Naive thymus-derived CD4-positive, alpha-beta T cell (primary cell): ENCODE measurements at regions not wholly inside any gene's neighbourhood (a gene's known extent, or its start where the extent isn't known, plus 50 kb on each side); places are given as distances from the start of the nearest gene placed in this dataset.

Experiments used
- ATAC-seq: fragments of 150-1000 bp; cut with Tn5 transposase; 2 replicates; pipeline ENCODE4 v1.10.0; 2021; ENCODE audit warnings: mild to moderate bottlenecking, moderate library complexity
- CTCF ChIA-PET: fragments of 350-600 bp; sonication (Branson Sonifier 250); formaldehyde crosslinking; loops from one replicate; lab custom pipeline; 2021; ENCODE audit warnings: antibody characterized with exemption; lab: Charles Lee
- POLR2A ChIA-PET: fragments of 350-600 bp; sonication (Branson Sonifier 250); formaldehyde crosslinking; loops from one replicate; lab custom pipeline; 2021; ENCODE audit warnings: antibody characterized with exemption, inconsistent platforms; lab: Charles Lee
- DNase-seq, 9 donors: peaks; one replicate each; pipeline versions ENCODE4 v3.0.0 to v3.0.0-alpha.2; 2020 to 2022; ENCODE audit warnings: mixed read lengths in 1 of 9
- H3K27ac ChIP-seq: one replicate; pipeline ENCODE4 v1.7.0; 2013; ENCODE audit warnings: mild to moderate bottlenecking, low read depth, low read length, moderate library complexity
- H3K27me3 ChIP-seq, 2 donors: one replicate each; pipeline ENCODE4 v1.7.0; 2013; ENCODE audit warnings: low read length in 2 of 2, mild to moderate bottlenecking in 2 of 2, moderate library complexity in 2 of 2; ENCODE audit not compliant: control insufficient read depth in 2 of 2, insufficient read depth in 2 of 2
- H3K36me3 ChIP-seq, 3 experiments: 1 replicate in 2 of 3; 2 replicates in 1 of 3; pipeline ENCODE4 v1.7.0; 2013; ENCODE audit warnings: low read length in 3 of 3, mild to moderate bottlenecking in 3 of 3, moderate library complexity in 1 of 3; ENCODE audit not compliant: insufficient read depth in 3 of 3, control insufficient read depth in 2 of 3
- H3K4me1 ChIP-seq, 2 donors: one replicate each; pipeline ENCODE4 v1.7.0; 2013; ENCODE audit warnings: low read length in 2 of 2, mild to moderate bottlenecking in 2 of 2, moderate library complexity in 1 of 2; ENCODE audit not compliant: control insufficient read depth in 2 of 2, insufficient read depth in 2 of 2
- H3K4me3 ChIP-seq: 2 replicates; pipeline ENCODE4 v1.7.0; 2013; ENCODE audit warnings: mild to moderate bottlenecking, low read length
- H3K9me3 ChIP-seq, 3 experiments: 1 replicate in 2 of 3; 2 replicates in 1 of 3; pipeline ENCODE4 v1.7.0; 2013; ENCODE audit warnings: low read length in 3 of 3; ENCODE audit not compliant: control insufficient read depth in 2 of 3
- H3K27ac Mint-ChIP-seq, 9 donors: one replicate each; pipeline ENCODE4 v1.8.0; 2020 to 2022; ENCODE audit warnings: mixed read lengths in 9 of 9, mild to moderate bottlenecking in 8 of 9, moderate library complexity in 5 of 9, inconsistent platforms in 2 of 9
- H3K27me3 Mint-ChIP-seq, 5 donors: one replicate each; pipeline ENCODE4 v1.8.0; 2021 to 2022; ENCODE audit warnings: mixed read lengths in 5 of 5, mild to moderate bottlenecking in 1 of 5
- H3K36me3 Mint-ChIP-seq, 5 donors: one replicate each; pipeline ENCODE4 v1.8.0; 2020 to 2022; ENCODE audit warnings: mixed read lengths in 5 of 5, mild to moderate bottlenecking in 3 of 5, inconsistent platforms in 1 of 5
- H3K4me1 Mint-ChIP-seq, 7 donors: one replicate each; pipeline ENCODE4 v1.8.0; 2020 to 2022; ENCODE audit warnings: mixed read lengths in 7 of 7, mild to moderate bottlenecking in 3 of 7, inconsistent platforms in 1 of 7
- H3K4me3 Mint-ChIP-seq, 10 donors: one replicate each; pipeline ENCODE4 v1.8.0; 2020 to 2022; ENCODE audit warnings: mild to moderate bottlenecking in 10 of 10, mixed read lengths in 10 of 10, moderate library complexity in 6 of 10, inconsistent platforms in 2 of 10
- H3K9me3 Mint-ChIP-seq, 11 donors: one replicate each; pipeline ENCODE4 v1.8.0; 2020 to 2022; ENCODE audit warnings: mixed read lengths in 11 of 11, mild to moderate bottlenecking in 4 of 11, inconsistent platforms in 1 of 11, moderate library complexity in 1 of 11
- intact Hi-C, 2 donors: fragments of 100-400 bp; cut with micrococcal nuclease; formaldehyde crosslinking; loops; one replicate each; pipeline ENCODE4 v1.15.1; 2023

DNA sequence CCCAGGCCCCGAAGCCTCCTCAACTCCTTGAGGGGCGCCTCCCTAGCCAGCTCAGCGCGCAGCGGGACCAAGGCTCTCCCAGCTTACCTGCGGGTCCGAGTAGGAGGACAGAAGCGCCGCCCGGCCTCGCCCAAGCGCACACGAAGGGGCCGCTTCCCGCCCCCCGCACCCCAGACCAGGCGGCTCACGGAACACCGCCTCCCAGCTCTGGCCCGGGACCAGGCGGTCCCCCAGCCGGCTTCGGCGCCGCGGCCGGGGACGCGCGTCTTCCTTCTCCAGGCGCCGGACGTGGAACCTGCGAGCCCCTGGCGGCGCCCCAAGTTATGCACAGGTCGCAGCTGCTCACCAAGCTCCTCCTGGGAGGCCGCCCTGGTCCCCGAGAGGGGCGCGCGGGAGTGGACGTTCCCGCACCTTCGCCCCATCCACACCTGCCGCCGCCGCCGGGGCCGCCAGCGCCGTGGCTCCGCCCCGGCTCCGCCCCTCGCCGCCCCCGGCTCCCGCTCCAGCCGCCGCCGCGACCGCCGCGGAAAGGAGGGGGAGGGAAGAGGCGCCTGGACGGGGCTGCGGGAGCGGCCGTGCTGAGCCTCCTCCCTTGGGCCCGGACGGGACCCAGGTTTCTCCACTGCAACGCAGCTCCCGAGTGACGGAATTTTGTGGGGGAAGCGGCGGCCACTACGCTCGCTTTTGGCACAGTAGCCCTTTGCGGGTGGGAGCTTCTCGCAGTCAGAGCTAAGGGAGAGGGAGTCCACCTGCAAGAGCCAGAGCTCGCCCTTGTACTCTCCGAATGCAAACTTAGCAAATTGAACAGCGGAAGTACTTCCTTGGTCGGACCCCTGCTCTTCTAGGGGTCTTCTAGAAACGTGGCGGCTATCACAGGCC lies 77.5 kb upstream of the IFNE start:
- H3K27ac Mint-ChIP-seq: peak overlapping the region in 8 of 9 donors; percentile 34 to 80 (median 70)
- POLR2A ChIA-PET: interaction anchor here (0.8 to 2.1 kb wide), 6 partner anchors 9 to 222 kb away, joined by 3 to 22 read pairs (median 4); no protein-coding TSS in a partner anchor

DNA sequence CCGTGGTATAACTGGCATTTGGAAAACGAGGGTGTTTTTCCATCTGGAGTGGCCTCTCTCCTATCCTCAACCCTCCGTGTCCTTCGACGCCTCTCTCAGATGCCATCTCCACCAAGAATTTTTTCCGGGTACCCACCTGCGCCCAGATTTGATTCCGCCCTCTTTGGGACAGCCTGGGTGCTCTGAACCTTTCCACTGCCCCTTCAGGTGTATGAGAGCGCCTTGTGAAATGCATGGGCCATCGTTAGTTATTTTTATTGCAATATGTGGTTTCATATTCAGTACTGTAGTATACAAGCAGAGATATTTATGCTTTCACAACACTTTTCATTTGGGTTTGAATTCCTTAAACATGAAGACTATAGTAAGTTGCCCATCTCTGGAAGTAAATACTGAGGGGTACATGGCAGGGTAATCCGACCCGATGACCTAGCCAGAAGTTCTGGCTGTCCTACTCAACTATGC lies 78.2 kb upstream of the IFNE start:
- H3K4me1 ChIP-seq: peaks cover 0 to 24% of the 10 kb centered on the region in 2 donors
- ChIA-PET POLR2A (interaction anchor here (1.1 to 2.1 kb wide), 3 partner anchors 12 to 221 kb away, joined by 3 to 22 read pairs (median 5); no protein-coding TSS in a partner anchor), CTCF (interaction anchor here (0.5 to 1.9 kb wide), 4 partner anchors 10 to 234 kb away, joined by 3 to 4 read pairs (median 3); no protein-coding TSS in a partner anchor)
- Mint-ChIP-seq H3K4me3 (peak overlapping the region; percentile 70 to 96 (median 88)), H3K36me3 (no peaks in the 10 kb centered on the region), H3K4me1 (peaks cover 19 to 53% (median 34%) of the 10 kb centered on the region in 7 donors), H3K9me3 (no peaks in the 10 kb centered on the region), H3K27ac (peak overlapping the region in 8 of 9 donors; percentile 33 to 93 (median 76)), H3K27me3 (peaks cover 4 to 66% (median 34%) of the 10 kb centered on the region in 5 donors)
- peaks cover 9 to 31% of the 10 kb centered on the region in 2 donors for H3K27me3 ChIP-seq
- no peaks in the 10 kb centered on the region for H3K9me3 ChIP-seq
- H3K36me3 ChIP-seq: peaks cover 0 to 5% (median 0%) of the 10 kb centered on the region in 3 experiments
- ATAC-seq (no peak), DNase-seq (no peak)
- intact Hi-C loops: loop anchor here in 1 of 2 donors (5.0 kb wide), 1 partner anchor 233 kb away; no protein-coding TSS in a partner anchor
- no peak overlapping the region for H3K27ac ChIP-seq
- H3K4me3 ChIP-seq: peak overlapping the region; percentile 56

More for the DNA sequence above, 77.5 kb upstream of the IFNE start:
- Mint-ChIP-seq H3K4me1 (peaks cover 17 to 53% (median 28%) of the 10 kb centered on the region in 7 donors), H3K36me3 (no peaks in the 10 kb centered on the region), H3K27me3 (peaks cover 4 to 64% (median 41%) of the 10 kb centered on the region in 5 donors), H3K4me3 (peak overlapping the region; percentile 88 to 99 (median 96)), H3K9me3 (no peaks in the 10 kb centered on the region)
- ATAC-seq (peak; percentile 87), DNase-seq (peak; percentile 30 to 71 (median 53))
- H3K36me3 ChIP-seq: peaks cover 0 to 5% (median 0%) of the 10 kb centered on the region in 3 experiments
- peak overlapping the region; percentile 67 for H3K27ac ChIP-seq
- H3K9me3 ChIP-seq: no peaks in the 10 kb centered on the region
- intact Hi-C loops: loop anchor here (1.0 to 10.0 kb wide), 11 partner anchors 17 to 243 kb away; partner anchors contain the start of gene MTAP (in 1 of the 2)
- H3K4me3 ChIP-seq: peak overlapping the region; percentile 74
- H3K4me1 ChIP-seq: peaks cover 0 to 21% of the 10 kb centered on the region in 2 donors
- CTCF ChIA-PET: interaction anchor here (0.5 to 1.9 kb wide), 11 partner anchors 9 to 233 kb away, joined by 3 to 6 read pairs (median 3); no protein-coding TSS in a partner anchor
- peaks cover 9 to 31% of the 10 kb centered on the region in 2 donors for H3K27me3 ChIP-seq

DNA sequence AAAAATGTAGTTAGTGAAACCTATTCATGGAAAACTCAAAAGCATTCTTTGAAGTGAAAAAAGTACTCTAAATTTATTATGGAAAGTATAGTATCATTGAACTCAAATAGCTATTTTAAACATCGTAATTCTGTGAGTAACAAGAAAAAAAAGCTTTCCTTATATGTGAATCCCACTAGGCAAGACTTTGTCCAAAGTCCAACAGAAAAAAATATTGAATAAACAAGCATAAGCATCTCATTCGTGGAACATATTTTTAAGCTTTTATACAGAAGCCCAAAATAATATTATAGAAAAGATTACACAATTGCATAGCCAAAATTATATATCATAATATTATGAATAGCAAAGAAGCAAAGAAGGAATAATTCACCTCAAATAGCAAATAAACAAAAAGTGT lies 79.4 kb upstream of the IFNE start:
- CTCF ChIA-PET: interaction anchor here (1.0 to 1.4 kb wide), 2 partner anchors 10 to 13 kb away, joined by 3 to 4 read pairs; no protein-coding TSS in a partner anchor
- H3K27me3 ChIP-seq: peaks cover 3 to 24% of the 10 kb centered on the region in 2 donors
- POLR2A ChIA-PET: interaction anchor here (0.7 to 1.4 kb wide), 4 partner anchors 14 to 242 kb away, joined by 3 to 4 read pairs (median 3); no protein-coding TSS in a partner anchor
- no peak overlapping the region for H3K4me3 ChIP-seq
- Mint-ChIP-seq H3K4me1 (peaks cover 19 to 56% (median 36%) of the 10 kb centered on the region in 7 donors), H3K4me3 (no peak overlapping the region), H3K9me3 (no peaks in the 10 kb centered on the region), H3K27ac (no peak overlapping the region), H3K36me3 (no peaks in the 10 kb centered on the region), H3K27me3 (peaks cover 4 to 70% (median 26%) of the 10 kb centered on the region in 5 donors)
- no peak overlapping the region for H3K27ac ChIP-seq
- no peak for ATAC-seq
- H3K9me3 ChIP-seq: no peaks in the 10 kb centered on the region
- intact Hi-C loops: loop anchor here in 1 of 2 donors (1.0 to 5.0 kb wide), 2 partner anchors 8 to 234 kb away; no protein-coding TSS in a partner anchor
- no peak for DNase-seq
- peaks cover 0 to 25% of the 10 kb centered on the region in 2 donors for H3K4me1 ChIP-seq
- H3K36me3 ChIP-seq: peaks cover 0 to 5% (median 0%) of the 10 kb centered on the region in 3 experiments

DNA sequence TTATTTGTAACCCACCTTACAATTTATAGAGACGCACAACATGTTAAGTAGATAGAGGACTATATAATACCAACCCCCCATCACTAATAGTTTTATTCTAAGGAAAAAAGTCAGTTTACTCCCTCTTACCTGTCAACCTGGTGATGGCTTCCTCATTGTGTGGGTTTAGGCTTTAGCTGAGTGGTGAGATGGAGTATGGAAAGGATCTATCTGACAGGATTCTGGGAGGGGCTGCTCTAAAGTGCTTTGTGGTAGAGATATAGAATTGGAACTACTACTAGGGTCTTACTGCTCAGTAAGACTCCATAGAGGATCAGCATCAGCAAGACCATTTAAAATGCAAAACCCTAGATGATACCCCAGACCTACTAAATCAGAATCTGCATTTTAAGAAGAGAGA lies 82.1 kb upstream of the IFNE start:
- H3K4me1 Mint-ChIP-seq: peaks cover 9 to 37% (median 28%) of the 10 kb centered on the region in 7 donors
- ATAC-seq (no peak), DNase-seq (no peak)
- Histone ChIP-seq H3K27me3 (no peaks in the 10 kb centered on the region), H3K9me3 (no peaks in the 10 kb centered on the region), H3K4me3 (no peak overlapping the region), H3K4me1 (peaks cover 0 to 21% of the 10 kb centered on the region in 2 donors), H3K36me3 (peaks cover 0 to 3% (median 0%) of the 10 kb centered on the region in 3 experiments), H3K27ac (no peak overlapping the region)
- POLR2A ChIA-PET: no interaction called here
- peaks cover 0 to 66% (median 4%) of the 10 kb centered on the region in 5 donors for H3K27me3 Mint-ChIP-seq
- H3K4me3 Mint-ChIP-seq: peak overlapping the region in 3 of 10 donors; percentile 26 to 41 (median 41)
- H3K36me3 Mint-ChIP-seq: no peaks in the 10 kb centered on the region
- CTCF ChIA-PET: interaction anchor here (0.6 kb wide), 1 partner anchor 90 kb away, joined by 3 read pairs; no protein-coding TSS in a partner anchor
- H3K9me3 Mint-ChIP-seq: no peaks in the 10 kb centered on the region
- H3K27ac Mint-ChIP-seq: peak overlapping the region in 3 of 9 donors; percentile 0 to 53 (median 11)
- intact Hi-C loops: loop anchor here in 1 of 2 donors (1.0 to 5.0 kb wide), 2 partner anchors 12 to 237 kb away; no protein-coding TSS in a partner anchor

DNA sequence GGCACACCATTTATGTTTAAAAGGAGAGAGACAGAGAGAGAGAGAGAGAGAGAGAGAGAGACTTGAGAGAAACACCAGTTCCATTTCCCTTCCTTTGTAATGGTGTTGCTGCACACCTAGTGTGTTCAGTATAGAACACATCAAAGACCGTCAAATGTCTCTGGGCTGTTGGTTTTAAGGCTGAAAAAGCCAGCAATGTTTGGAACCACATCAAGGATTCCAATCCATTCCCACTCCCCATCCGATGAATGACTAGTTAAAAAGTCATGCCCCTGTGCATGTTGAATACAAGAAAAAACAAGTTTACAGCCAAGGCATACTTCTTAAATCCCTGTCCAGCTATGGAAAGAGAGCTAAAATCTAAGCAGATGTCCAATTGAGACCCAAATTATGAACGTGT lies 83.0 kb upstream of the IFNE start:
- no peaks in the 10 kb centered on the region for H3K36me3 ChIP-seq
- Mint-ChIP-seq H3K36me3 (no peaks in the 10 kb centered on the region), H3K27me3 (peaks cover 0 to 64% (median 3%) of the 10 kb centered on the region in 5 donors), H3K4me1 (peaks cover 6 to 34% (median 25%) of the 10 kb centered on the region in 7 donors), H3K27ac (peak overlapping the region in 1 of 9 donors; percentile 18), H3K4me3 (peak overlapping the region in 1 of 10 donors; percentile 41), H3K9me3 (no peaks in the 10 kb centered on the region)
- no peaks in the 10 kb centered on the region for H3K27me3 ChIP-seq
- H3K4me3 ChIP-seq: no peak overlapping the region
- POLR2A ChIA-PET: no interaction called here
- intact Hi-C loops: no loop called here
- peaks cover 0 to 18% of the 10 kb centered on the region in 2 donors for H3K4me1 ChIP-seq
- CTCF ChIA-PET: interaction anchor here (1.1 kb wide), 1 partner anchor 100 kb away, joined by 4 read pairs; no protein-coding TSS in a partner anchor
- no peaks in the 10 kb centered on the region for H3K9me3 ChIP-seq
- DNase-seq: no peak
- peak; percentile 31 for ATAC-seq
- no peak overlapping the region for H3K27ac ChIP-seq

DNA sequence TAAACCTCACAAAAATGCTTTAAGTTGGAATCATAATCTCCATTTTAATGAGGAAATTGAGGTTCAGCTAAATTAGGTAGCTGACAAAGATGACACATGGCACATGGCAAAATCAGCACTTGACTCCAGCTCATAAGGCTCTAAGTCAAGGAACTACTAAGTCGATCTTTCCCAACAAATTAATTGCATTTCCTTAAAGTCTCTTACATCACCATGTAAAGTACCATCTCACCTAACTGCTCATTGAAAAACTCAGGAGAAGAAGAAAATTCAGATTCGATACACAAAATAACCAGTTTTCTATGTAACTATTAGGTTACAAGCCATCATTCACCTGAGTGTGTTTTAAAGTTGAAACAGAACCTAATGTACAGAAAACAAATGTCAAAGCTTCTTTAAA lies 85.8 kb upstream of the IFNE start:
- H3K27me3 ChIP-seq: no peaks in the 10 kb centered on the region
- Mint-ChIP-seq H3K9me3 (peaks cover 0 to under 1% (median 0%) of the 10 kb centered on the region in 11 donors), H3K4me1 (peaks cover 4 to 32% (median 21%) of the 10 kb centered on the region in 7 donors), H3K27me3 (peaks cover 0 to 74% (median 0%) of the 10 kb centered on the region in 5 donors), H3K36me3 (no peaks in the 10 kb centered on the region), H3K27ac (no peak overlapping the region), H3K4me3 (no peak overlapping the region)
- H3K27ac ChIP-seq: no peak overlapping the region
- DNase-seq (no peak), ATAC-seq (no peak)
- CTCF ChIA-PET: no interaction called here
- no peaks in the 10 kb centered on the region for H3K36me3 ChIP-seq
- peaks cover 0 to 16% of the 10 kb centered on the region in 2 donors for H3K4me1 ChIP-seq
- no peaks in the 10 kb centered on the region for H3K9me3 ChIP-seq
- intact Hi-C loops: loop anchor here in 1 of 2 donors (1.0 kb wide), 1 partner anchor 8 kb away; no protein-coding TSS in a partner anchor
- no peak overlapping the region for H3K4me3 ChIP-seq
- POLR2A ChIA-PET: no interaction called here
